Retinal pigment epithelial cell (primary cell): ENCODE measurements at regions not wholly inside any gene's neighbourhood (a gene's known extent, or its start where the extent isn't known, plus 50 kb on each side); places are given as distances from the start of the nearest gene placed in this dataset.

Experiments
- DNase-seq: peaks from one replicate; pipeline ENCODE4 v3.0.0-alpha.2; 2010; ENCODE audit warnings: low read depth
- H3K4me3 ChIP-seq: 2 replicates; pipeline ENCODE4 v1.5.1; 2011; ENCODE audit warnings: mild to moderate bottlenecking, low read length, control low read depth, moderate library complexity
- CTCF ChIP-seq: conservative IDR thresholded peaks from 2 replicates; pipeline ENCODE4 v1.5.1; 2011; ENCODE audit warnings: low read depth, low read length, control low read depth, inconsistent platforms

- no peak for DNase-seq
- no peak overlapping the region for H3K4me3 ChIP-seq
- TF ChIP-seq CTCF: no peak
Measured at GRCh38 chr12:126390969-126391566, 1325.8 kb downstream of the AACS start.

- TF ChIP-seq CTCF: no peak
- DNase-seq: no peak
- no peak overlapping the region for H3K4me3 ChIP-seq
Measured at GRCh38 chr12:126396536-126396935, 1331.3 kb downstream of the AACS start.

- no peak overlapping the region for H3K4me3 ChIP-seq
- DNase-seq: no peak
- no peak for TF ChIP-seq CTCF
Measured at GRCh38 chr12:126397071-126397581, 1331.9 kb downstream of the AACS start.

- DNase-seq: no peak
- no peak for TF ChIP-seq CTCF
- H3K4me3 ChIP-seq: no peak overlapping the region
Measured at GRCh38 chr12:126397660-126398059, 1332.4 kb downstream of the AACS start.

- no peak for DNase-seq
- TF ChIP-seq CTCF: no peak
- no peak overlapping the region for H3K4me3 ChIP-seq
Measured at GRCh38 chr12:126400831-126401230, 1335.6 kb downstream of the AACS start.

- TF ChIP-seq CTCF: no peak
- H3K4me3 ChIP-seq: no peak overlapping the region
- DNase-seq: no peak
Measured at GRCh38 chr12:126404293-126404881, 1339.2 kb downstream of the AACS start.

- DNase-seq: no peak
- no peak overlapping the region for H3K4me3 ChIP-seq
- no peak for TF ChIP-seq CTCF
Measured at GRCh38 chr12:126418400-126418799, 1353.2 kb downstream of the AACS start.
